K562 (cell line): ENCODE measurements at regions not wholly inside any gene's neighbourhood (a gene's known extent, or its start where the extent isn't known, plus 50 kb on each side); places are given as distances from the start of the nearest gene placed in this dataset.
A peak's percentile ranks its signal among the peaks of the same experiment; 100 is the strongest.

Experiments
- CXXC5 ChIP-seq: fragments of 250-450 bp; sonication (Bioruptor Pico); IDR thresholded peaks from 2 replicates; pipeline ENCODE4 v1.8.0; 2022; ENCODE audit warnings: inconsistent platforms, mild to moderate bottlenecking, moderate library complexity
- ETV5 ChIP-seq: sonication (generic); formaldehyde crosslinking; IDR thresholded peaks from 2 replicates; pipeline ENCODE4 v1.4.0; 2020; ENCODE audit warnings: low read depth, mild to moderate bottlenecking, missing genetic modification reagents
- GABPA ChIP-seq: fragments of 200-800 bp; sonication (Bioruptor generic); conservative IDR thresholded peaks from 2 replicates; pipeline ENCODE4 v1.6.1; 2016; ENCODE audit warnings: low read depth, missing genetic modification characterization, missing compliant biosample characterization
- LCOR ChIP-seq: sonication (generic); formaldehyde crosslinking; IDR thresholded peaks from 2 replicates; pipeline ENCODE4 v1.8.0; 2022; ENCODE audit warnings: mild to moderate bottlenecking, missing genetic modification reagents
- MAZ ChIP-seq, 2 experiments: fragments of 450-650 bp in 1 of 2; sonication (generic) in 1 of 2; formaldehyde crosslinking; IDR thresholded peaks in 1 of 2; conservative IDR thresholded peaks in 1 of 2; 2 replicates each; pipeline versions ENCODE4 v1.4.0 to v1.5.0; 2020; ENCODE audit warnings: mild to moderate bottlenecking in 1 of 2, missing genetic modification reagents in 1 of 2
- MED1 ChIP-seq: sonication (generic); formaldehyde crosslinking; IDR thresholded peaks from 2 replicates; pipeline ENCODE4 v1.8.1; 2023; ENCODE audit warnings: missing genetic modification reagents, borderline replicate concordance
- MYBL2 ChIP-seq, 2 experiments: fragments of 450-650 bp in 1 of 2; sonication (generic) in 1 of 2; formaldehyde crosslinking in 1 of 2; IDR thresholded peaks; 2 replicates each; pipeline versions ENCODE4 v1.6.1 to v1.8.1; 2017 to 2022; ENCODE audit warnings: borderline replicate concordance in 1 of 2, inconsistent platforms in 1 of 2, low read depth in 1 of 2, mild to moderate bottlenecking in 1 of 2, missing genetic modification reagents in 1 of 2, moderate library complexity in 1 of 2
- NRF1 ChIP-seq, 2 experiments: fragments of 450-650 bp; IDR thresholded peaks in 1 of 2; conservative IDR thresholded peaks in 1 of 2; 2 replicates each; pipeline ENCODE4 v1.6.1; 2014; ENCODE audit warnings: mild to moderate bottlenecking in 2 of 2
- RBFOX2 ChIP-seq: fragments of 200-400 bp; formaldehyde crosslinking; IDR thresholded peaks from 2 replicates; pipeline ENCODE4 v1.6.1; 2017; ENCODE audit warnings: low read depth, mild to moderate bottlenecking, low read length, moderate library complexity
- RBM39 ChIP-seq: fragments of 200-400 bp; formaldehyde crosslinking; optimal IDR thresholded peaks from 2 replicates; pipeline ENCODE3; 2018; ENCODE audit warnings: low read depth, low read length
- RREB1 ChIP-seq: fragments of 250-450 bp; sonication (Bioruptor Pico); IDR thresholded peaks from 2 replicates; pipeline ENCODE4 v1.4.0; 2020
- TAL1 ChIP-seq: fragments of 450-650 bp; IDR thresholded peaks from 2 replicates; pipeline ENCODE4 v1.6.1; 2016; ENCODE audit warnings: mild to moderate bottlenecking
- TCF3 ChIP-seq: sonication (generic); formaldehyde crosslinking; IDR thresholded peaks from 2 replicates; pipeline ENCODE4 v1.4.0; 2020; ENCODE audit warnings: mild to moderate bottlenecking, missing genetic modification reagents
- ZBTB7A ChIP-seq: IDR thresholded peaks from 2 replicates; pipeline ENCODE4 v1.6.1; 2011; ENCODE audit warnings: low read depth, mild to moderate bottlenecking, low read length, moderate library complexity, borderline replicate concordance; ENCODE audit not compliant: control insufficient read depth
- ZNF174 ChIP-seq: fragments of 250-450 bp; sonication (Bioruptor Pico); IDR thresholded peaks from 2 replicates; pipeline ENCODE4 v1.4.0; 2020; ENCODE audit warnings: mild to moderate bottlenecking
- ZNF277 ChIP-seq: fragments of 250-450 bp; sonication (Bioruptor Pico); IDR thresholded peaks from 2 replicates; pipeline ENCODE4 v1.8.0; 2022; ENCODE audit warnings: inconsistent platforms, mild to moderate bottlenecking, moderate library complexity, borderline replicate concordance
- ZNF282 ChIP-seq: sonication (generic); formaldehyde crosslinking; IDR thresholded peaks from 2 replicates; pipeline ENCODE4 v1.8.1; 2023; ENCODE audit warnings: missing genetic modification reagents

GRCh38 chr2:43054367-43054766, 172.0 kb downstream of the ZFP36L2 start (continued):
- TF ChIP-seq MYBL2 (IDR thresholded peaks at IDR 0.05; ENCODE audit: low read depth) (no peak), MYBL2 (CRISPR knock-in tag; IDR thresholded peaks at IDR 0.05; ENCODE audit: borderline replicate concordance) (no peak), MED1 (CRISPR knock-in tag) (no peak), RBFOX2 (0 out of 2 replicates have a peak, but pooled peaks have one; percentile 30), ZBTB7A (peak; percentile 88; the same call in 1 of the 2 replicates), RREB1 (CRISPR knock-in tag) (no peak), ZNF174 (CRISPR knock-in tag) (no peak), ZNF277 (CRISPR knock-in tag) (no peak), RBM39 (no peak), LCOR (CRISPR knock-in tag) (no peak), TAL1 (peak; percentile 12; the same call in 1 of the 2 replicates), MAZ (CRISPR knock-in tag; conservative IDR thresholded peaks at IDR 0.05 in 1 of 2, IDR thresholded peaks at IDR 0.05 in 1 of 2) (0 out of 4 replicates have a peak, but pooled peaks of 1 of the 2 experiments have one; percentile 14), CXXC5 (CRISPR knock-in tag) (peak; percentile 24; the same call in 1 of the 2 replicates), GABPA (no peak), ZNF282 (CRISPR knock-in tag) (no peak), TCF3 (peak; percentile 48; the same call in 1 of the 2 replicates), NRF1 (conservative IDR thresholded peaks at IDR 0.05 in 1 of 2, IDR thresholded peaks at IDR 0.05 in 1 of 2) (no peak; a peak in 1 of 4 replicates), ETV5 (CRISPR knock-in tag) (no peak)
